Stimulated activated CD4-positive, alpha-beta T cell treated with anti-CD3 and anti-CD28 coated beads, Interleukin-4, amount 100 ng/mL, for 24 hours (primary cell): ENCODE measurements at regions not wholly inside any gene's neighbourhood (a gene's known extent, or its start where the extent isn't known, plus 50 kb on each side); places are given as distances from the start of the nearest gene placed in this dataset.
A peak's percentile ranks its signal among the peaks of the same experiment; 100 is the strongest.
"Not testable (repeated sequence)": the region's sequence is repeated elsewhere in the genome, so short reads cannot be mapped to it uniquely, and the experiment has no call there.

Experiments used
- DNase-seq: peaks from one replicate; pipeline ENCODE4 v3.0.0-alpha.2; 2020

DNA sequence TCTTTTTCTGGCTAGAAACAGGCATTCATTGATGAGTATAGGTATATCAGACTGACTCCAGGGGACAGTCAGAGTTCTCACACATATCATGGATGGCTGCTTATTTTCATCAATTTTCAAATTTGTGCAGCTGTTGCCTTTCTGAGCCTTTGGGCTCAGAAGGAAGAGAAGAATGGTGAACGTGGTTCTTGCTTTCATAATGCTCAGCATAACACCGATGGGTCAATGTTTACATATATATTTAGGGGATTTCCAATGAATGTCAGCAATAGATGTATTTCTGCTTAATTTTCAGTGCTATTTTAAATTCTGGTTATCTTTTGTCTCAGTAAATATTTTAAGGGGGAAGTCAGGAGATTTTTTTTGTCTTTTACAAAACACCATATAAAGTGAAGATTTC, 581.4 kb upstream of the DPPA4 start:
- no peak for DNase-seq

DNA sequence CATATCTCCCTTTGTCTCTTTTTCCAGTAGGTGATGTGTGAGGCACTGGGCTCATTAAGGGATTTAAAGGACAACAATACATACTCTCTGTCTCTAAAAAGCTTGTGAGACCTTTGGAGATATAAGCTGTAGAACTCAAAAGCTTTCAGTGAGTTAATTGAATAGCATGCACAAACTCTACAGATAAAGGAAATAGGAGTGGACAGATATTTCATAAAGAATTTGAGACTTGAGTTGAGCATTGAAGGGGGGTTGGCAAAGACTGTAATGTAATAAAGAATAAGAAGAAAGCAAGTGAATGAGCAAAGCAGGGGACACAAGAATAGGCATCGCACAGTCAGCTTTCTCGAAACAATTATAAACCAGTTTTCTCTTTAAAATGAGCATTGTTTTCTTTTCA, 583.4 kb upstream of the DPPA4 start:
- DNase-seq = no peak

DNA sequence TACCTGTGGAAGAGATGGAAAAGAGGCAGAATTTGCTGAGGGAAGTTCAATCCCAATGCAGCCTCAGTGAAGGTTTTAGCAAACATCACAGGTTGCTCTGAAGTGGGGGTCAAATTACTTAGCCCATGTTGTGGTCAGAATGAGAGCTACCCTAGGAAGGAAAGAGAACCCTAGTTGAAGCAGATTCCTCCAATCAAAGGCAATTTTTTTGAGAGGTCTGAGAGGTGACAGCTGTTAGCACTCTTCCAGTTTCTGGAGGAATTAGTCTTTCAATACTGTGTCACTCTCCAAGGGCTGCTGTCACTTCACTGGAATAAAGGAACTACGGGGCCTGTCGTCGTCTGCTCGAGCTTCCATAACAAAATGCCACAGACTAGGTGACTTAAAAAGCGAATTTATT, 584.2 kb upstream of the DPPA4 start:
- DNase-seq = no peak

DNA sequence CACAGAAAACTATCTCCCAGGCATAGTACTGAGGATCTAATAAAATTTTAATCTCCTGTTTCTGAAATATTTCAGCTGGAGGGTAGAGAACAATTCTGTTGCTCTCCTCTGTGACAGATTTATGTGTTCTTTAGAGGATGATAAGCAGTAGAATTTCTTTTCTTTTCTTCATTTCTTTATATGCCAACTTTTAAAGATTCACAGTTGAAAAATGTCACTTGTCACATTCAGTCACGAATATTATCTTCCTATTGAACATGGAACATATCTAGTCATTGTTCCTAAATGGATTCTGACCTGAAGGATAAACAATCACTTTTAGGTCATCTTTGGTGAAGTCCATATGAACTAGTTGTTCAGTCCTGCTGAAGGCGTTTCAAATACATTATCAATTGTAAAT, 585.5 kb upstream of the DPPA4 start:
- no peak for DNase-seq

DNA sequence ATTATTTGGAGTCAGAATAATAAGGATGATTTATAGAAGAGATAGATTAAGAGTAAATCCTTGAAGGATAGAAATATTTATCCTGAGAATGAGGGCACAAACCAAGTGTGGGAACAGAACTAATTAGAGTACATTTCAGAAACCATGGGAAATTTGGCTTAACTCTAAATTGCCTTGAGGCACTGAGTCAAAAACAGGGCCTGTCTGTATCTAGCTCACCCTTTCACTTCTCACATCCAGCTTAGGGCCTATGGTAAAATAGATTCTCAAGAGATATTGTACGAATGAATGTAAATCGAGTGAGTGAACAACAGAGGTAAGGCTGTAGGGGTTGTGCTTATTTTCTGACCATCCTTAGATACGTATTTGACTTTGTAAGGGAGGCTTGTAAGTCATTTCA, 586.1 kb upstream of the DPPA4 start:
- DNase-seq = no peak

DNA sequence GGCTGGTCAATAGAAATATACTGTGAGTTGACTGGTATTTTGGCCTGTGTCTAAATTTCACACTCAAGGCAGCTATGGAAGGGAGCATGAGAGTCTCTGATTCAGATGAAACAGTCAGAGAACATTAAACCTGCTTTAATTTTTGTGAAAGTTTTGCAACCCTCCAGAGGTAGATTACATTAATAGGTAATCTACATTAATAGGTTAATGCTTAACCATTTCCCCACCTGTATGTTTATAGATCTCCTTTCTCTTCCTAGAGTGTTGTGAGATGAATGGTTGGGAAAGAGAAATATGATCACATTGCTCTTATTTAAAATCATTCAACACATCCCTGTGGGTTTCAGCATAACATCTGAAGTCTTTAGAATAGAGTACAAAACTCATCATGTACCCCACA, 586.9 kb upstream of the DPPA4 start:
- no peak for DNase-seq

DNA sequence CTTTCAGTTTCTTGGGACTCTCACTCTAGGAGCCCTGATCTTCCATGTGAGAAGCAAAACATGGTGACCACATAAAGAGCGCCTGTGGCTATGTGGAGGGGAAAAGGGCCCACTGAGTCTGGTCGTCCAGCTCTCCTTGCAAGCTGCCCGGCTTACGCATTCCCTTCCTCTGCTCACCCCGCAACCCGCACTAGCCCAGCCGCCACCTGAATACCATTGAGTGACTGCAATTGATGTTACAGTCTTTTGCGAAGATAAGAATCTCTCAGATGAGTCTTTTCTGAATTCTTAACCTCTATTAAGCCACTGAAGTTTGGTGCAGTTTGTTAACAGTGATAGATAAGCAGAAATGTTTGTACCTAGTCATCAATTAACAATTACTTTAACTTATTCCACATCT, 589.0 kb upstream of the DPPA4 start:
- no peak for DNase-seq

DNA sequence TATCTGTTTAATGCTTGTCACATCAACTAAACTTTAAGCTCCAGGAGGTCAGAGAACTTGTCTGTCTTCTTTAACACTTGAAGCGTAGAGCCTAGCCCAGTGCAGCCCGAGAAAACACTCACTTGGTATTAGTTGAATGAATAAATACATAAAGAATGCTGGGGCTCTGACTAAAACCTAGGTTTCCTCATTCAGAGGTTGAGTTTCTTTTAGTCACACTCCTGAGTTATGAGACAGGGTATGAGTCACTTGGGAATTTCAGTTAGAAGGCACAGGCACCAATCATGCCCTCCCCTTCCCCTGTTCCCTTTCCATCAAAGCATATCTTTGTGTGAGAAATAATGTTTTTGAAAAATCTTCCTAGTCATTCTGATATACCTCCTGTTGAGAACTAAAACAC, 589.8 kb upstream of the DPPA4 start:
- DNase-seq = peak; percentile 11

DNA sequence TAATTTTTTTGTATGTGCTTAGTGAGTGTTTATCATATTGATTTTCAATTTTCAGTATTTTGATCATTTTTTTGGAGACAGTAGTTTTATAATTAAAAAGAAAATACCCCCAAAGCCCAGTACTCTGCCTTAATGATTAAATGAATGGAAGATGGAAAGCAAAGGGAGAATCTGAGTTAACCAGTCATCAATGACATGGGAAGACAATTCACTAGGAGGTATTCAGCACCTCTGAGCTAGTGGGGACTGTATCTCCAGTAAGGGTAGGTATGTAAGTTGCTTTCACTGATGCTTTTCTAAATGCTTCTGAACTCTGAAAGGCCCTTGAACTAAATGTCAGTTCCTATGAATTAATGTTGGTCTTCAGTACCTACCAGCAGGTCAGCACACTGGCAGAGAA, 590.4 kb upstream of the DPPA4 start:
- DNase-seq = no peak

DNA sequence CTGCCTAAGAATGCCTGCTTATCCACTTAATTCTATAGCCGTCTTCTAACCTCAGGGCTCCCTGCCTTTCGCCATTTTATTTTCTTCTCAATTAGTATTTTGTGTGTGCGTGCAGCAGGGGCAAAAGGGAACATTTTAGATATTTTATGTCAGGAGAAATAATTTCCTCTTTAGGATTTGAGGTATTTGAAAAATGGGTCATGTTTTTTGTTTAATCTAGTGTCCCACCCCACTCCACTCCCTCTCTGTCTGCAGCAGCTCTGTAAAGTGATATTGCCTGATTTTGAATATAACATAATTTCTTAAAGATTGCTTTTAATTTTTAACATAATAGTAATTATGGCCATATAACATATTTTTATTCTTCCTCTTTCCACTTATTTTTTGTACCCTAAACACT, 593.2 kb upstream of the DPPA4 start:
- DNase-seq = no peak

DNA sequence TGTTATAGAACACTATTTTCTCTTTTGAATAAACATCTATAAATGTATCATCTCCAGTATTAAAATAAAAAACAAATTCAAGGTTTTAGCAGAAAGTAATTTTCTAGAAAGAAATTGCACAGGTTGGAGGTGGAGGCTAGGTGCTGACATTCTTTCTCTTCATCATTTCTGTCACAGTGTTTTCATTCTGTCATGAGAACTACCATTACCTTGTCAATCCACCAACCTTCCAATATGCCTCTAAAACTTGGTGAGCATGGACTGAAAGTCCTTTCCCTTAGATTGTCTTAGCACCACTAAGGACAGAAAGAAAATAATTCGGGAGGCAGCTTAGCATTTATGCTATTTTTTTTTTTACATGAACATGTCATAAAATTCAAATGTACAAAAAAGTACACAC, 596.2 kb upstream of the DPPA4 start:
- DNase-seq = no peak

DNA sequence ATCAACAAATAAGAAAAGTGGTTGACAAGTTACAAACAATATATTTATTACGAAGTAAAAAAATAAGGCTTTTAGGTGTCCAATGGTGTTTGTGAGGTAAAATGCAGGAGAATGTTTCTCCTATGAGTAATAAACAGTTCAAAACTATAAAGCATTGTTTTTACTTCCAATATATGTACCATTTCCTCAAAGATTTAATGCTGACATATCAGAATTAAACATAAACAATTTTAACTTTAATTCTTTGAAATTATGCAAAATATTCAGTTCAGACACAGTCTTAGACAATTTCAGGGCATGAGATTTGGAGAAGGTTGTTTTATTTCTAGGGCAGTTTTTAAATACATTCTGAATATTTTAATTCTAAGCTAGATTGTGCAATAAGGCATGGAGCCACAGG, 602.5 kb upstream of the DPPA4 start:
- DNase-seq = no peak

DNA sequence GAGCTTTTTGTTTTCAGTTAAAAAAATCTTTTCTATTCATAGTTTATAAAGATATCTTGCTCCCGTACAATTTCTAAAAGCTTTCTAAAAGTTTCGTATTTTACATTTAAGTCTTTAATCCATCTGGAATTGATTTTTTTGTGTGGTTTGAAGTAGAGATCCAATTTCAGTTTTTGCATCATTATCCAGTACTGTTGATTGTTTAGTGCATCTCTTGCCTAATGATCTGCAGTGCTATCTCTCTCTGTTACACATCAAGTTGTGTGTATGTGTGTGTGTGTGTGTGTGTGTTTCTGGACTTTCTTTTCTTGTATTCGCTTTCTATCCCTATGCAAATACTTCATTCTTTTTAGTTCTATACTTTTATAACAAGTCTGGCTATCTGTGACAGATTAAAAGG, 605.8 kb upstream of the DPPA4 start:
- DNase-seq = no peak

DNA sequence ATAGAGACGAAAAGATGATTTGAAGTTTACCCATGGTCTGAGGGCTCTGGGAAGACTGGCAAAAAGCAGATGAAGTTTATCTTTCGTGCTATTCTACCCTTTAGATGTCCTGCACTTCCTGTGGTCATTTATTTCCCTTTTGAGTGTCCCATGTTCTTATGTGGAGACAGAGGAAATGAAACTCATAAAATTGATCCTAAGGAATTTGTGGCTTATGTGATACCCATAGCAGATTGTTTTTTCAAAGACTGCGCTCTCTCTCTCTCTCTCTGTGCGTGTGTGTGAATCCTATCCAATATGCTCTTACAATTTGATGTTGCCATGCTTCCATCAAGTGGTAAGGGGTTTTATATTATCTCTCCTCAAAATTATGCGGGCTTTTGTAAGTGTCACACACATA, 607.5 kb upstream of the DPPA4 start:
- DNase-seq = no peak

DNA sequence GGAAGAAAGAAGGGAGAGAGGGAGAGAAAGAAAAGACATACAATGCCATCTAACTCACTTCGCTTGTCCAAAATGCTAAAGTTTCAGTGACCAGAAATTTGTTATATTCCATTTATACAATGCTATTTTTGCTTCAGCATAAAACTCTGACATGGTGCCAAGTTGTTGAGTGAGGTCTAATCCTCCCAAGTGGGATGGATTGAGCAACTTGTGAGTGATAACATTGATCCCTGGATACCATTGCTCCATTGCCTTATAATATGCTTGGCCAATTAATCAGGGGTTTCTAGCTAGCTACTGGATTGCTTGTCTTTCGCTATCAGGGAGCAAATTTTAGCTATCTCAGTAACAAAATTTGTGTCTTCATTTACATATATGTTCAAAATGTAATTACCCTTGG, 615.6 kb upstream of the DPPA4 start:
- DNase-seq = no peak

DNA sequence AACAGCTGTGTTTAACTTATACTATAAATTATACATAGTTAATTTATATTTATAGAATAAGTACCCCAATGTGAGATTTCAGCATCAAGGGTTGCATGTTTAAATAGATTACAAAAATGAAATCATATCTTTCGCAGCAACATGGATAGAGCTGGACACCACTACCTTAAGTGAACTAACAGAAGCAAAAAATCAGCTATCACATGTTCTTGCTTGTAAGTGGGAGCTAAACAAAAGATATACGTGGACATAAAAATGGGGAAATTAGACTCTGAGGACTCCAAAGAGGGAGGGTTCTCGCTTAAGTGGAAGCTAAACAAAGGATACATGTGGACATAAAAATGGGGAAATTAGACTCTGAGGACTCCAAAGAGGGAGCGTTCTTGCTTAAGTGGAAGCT, 626.5 kb upstream of the DPPA4 start:
- no peak for DNase-seq

DNA sequence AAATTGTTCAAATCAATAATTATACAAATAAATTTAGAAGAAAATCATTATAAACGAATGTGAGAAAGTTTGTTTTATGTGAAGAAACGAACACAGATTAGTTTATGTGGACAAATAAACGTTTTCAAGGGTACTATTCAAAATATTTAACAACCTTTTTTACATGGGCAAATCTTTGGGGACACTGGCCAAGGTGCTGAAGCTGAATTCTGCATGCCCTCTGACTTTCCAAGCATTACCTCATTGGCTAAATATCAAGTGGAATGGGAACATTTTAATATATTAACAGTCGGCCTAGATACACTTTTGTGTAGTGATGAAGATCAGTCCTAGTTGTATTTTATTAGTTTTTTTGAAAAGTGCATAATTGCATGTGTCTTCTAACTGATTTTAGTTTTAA, 636.4 kb upstream of the DPPA4 start:
- DNase-seq = no peak

DNA sequence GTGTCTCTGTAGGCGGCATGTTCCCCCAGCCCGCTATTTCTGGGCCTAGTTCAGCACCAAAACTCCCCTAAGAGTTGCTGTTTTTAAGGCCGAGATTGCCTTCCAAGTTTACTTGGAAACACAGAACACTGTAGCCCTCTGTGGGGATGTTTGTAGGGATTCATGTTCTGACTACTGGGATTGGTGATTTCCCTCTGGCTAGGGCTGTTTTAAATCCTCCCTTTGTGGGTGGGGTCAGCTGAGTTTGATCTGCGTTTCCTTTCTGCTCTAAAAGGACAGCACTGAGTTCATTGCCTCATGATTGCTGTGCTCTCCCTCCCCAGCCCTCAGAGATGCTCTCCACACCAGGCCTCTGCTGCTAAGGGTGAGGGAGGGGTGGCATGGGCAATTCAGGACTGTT, 640.6 kb upstream of the DPPA4 start:
- no peak for DNase-seq

DNA sequence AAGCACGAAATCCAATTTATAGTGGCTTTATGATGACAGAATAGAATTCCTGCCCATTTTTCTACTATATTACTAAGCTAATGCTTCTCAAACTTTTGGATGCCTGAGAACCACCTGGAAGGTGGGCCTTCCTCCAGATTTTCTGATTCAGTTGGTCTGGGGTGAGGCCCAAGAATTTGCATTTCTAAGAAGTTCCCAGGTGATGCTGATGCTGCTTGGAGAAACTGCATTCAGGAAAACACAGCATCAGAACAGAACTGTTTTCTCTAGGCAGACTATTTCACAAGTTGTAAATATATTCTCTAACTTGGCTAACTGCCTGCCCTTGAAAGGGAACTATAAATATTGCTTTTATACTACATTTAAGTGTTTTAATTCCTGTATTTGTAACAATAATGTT, 644.9 kb upstream of the DPPA4 start:
- DNase-seq = no peak

DNA sequence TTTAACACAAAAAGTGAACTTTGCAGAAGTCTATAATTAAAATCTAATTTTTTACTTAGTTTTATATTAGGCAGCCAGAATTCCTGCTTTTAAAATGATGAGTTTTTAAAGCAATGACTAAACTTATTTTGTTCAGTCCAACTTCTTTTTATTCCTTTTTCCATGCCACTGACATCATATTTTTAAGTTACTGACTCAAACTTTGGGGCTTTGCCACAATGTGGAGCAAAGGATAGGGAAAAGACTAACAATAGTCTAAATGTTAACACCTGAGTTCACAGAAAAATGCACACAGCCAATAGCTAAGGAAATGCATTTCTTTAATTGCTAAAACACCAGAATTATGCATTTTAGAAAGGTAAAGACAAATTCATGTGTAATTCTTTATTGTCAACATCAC, 647.6 kb upstream of the DPPA4 start:
- DNase-seq = no peak

DNA sequence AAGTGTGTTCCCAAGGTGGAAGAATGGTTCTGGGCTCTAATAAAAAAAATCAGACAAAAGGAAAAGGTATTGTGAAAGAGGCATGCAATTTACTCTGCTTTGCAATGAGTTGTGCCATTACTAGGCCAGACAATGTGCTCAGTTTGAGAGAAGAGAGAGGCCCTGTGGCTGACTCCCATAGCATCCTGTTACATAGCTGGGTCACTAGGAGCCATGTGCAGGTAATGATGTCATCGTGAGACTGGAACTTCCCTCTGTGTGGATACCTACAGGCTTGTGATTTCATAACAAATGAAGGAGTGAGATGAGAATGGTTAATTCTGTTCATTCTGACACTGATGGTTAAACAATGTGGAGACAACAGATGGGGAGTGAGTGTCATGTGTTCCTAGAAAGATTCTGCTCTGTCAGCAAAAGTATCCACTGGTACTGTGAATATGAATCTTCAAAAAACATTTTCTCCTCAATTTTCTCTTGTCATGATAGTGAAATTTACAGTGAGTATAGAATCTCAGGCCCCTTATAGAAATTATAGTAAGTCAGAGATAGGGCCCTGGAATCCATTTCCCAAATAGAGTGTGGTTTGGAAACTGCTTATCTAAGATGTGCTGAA, 648.7 kb upstream of the DPPA4 start:
- DNase-seq = no peak

DNA sequence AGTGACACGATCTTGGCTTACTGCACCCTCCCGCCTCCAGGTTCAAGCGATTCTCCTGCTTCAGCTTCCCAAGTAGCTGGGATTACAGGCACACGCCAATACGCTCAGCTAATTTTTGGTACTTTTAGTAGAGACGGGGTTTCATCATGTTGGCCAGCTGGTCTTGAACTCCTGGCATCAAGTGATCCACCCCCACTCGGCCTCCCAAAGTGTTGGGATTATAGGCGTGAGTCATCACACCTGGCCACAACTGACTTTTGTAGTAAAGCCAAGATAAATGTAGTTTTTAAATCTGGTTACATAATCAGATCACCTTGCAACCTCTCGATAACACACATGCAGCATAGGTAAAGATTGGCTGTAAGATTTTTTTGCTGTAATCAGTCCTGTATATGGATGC, 657.5 kb upstream of the DPPA4 start:
- no peak for DNase-seq

DNA sequence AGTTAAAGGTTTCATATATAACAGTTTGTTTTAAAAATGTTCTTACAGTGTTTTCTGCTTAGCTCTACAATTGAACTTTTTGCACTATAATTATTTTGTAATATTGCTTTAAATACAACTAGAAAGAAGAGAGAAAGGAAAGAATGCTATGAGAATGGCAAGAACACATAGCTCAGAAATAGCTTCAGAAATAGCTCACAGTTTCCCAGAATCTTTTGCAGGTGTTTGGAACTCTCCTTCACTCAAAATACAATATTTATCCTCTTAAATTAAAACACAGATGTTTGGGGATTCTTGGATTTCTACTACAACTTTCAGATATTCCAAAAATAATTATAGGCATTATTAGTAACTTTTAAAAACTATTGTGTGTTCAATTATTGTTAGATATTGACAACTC, 658.0 kb upstream of the DPPA4 start:
- no peak for DNase-seq

DNA sequence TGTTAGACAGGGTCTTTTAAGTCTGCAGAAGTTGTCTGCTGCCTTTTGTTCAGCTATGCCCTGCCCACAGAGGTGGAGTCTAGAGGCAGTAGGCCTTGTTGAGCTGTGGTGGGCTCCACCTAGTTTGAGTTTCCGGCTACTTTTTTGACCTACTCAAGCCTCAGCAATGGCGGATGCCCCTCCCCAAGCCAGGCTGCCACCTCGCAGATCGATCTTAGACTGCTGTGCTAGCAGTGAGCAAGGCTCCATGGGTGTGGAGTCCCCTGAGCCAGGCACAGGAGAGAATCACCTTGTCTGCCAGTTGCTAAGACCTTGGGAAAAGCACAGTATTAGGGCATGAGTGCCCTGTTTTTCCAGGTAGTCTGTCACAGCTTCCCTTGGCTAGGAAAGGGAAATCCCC, 664.6 kb upstream of the DPPA4 start:
- not testable (repeated sequence) for DNase-seq

DNA sequence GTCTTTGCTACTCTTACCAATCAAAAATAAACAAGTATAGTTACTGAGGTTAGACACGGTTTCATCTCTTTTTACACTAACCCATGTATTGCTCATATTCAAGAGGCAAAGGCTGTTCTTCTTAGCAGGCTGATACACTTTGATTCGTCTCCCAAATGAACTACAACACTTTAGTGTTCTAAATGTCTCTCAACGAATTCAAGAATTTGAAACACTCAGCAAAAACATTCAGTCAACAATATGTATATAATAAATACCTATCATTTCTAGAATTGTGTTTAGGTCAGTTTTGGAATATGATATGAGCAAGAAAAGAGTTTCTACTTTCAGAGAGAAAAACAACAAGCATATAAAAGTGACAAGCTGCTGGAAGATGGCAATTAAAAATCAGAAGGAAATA, 669.6 kb upstream of the DPPA4 start:
- DNase-seq = no peak
